Endodermal cell (in vitro differentiated cells): ENCODE measurements at regions not wholly inside any gene's neighbourhood (a gene's known extent, or its start where the extent isn't known, plus 50 kb on each side); places are given as distances from the start of the nearest gene placed in this dataset.

Source experiments
- DNase-seq: peaks from one replicate; pipeline ENCODE4 v3.0.0-alpha.2; 2017
- H3K27ac ChIP-seq: 2 replicates; pipeline ENCODE4 v1.5.1; 2013; ENCODE audit warnings: mild to moderate bottlenecking, low read depth, low read length, moderate library complexity
- H3K27me3 ChIP-seq: 2 replicates; pipeline ENCODE4 v1.6.1; 2013; ENCODE audit warnings: mild to moderate bottlenecking, low read length, moderate library complexity; ENCODE audit not compliant: insufficient read depth, control insufficient read depth, poor library complexity, severe bottlenecking
- H3K36me3 ChIP-seq: 2 replicates; pipeline ENCODE4 v1.7.0; 2013; ENCODE audit warnings: mild to moderate bottlenecking, low read length, moderate library complexity; ENCODE audit not compliant: control insufficient read depth, insufficient read depth
- H3K4me1 ChIP-seq: one replicate; pipeline ENCODE4 v1.7.0; 2013; ENCODE audit warnings: low read length; ENCODE audit not compliant: control insufficient read depth, insufficient read depth
- H3K4me3 ChIP-seq: 2 replicates; pipeline ENCODE4 v1.5.1; 2013; ENCODE audit warnings: mild to moderate bottlenecking, low read length, moderate library complexity
- H3K9ac ChIP-seq: 2 replicates; pipeline ENCODE4 v1.6.1; 2013; ENCODE audit warnings: mild to moderate bottlenecking, low read length, moderate library complexity; ENCODE audit not compliant: poor library complexity, severe bottlenecking; ENCODE audit errors: extremely low read depth
- H3K9me3 ChIP-seq: 2 replicates; pipeline ENCODE4 v1.6.1; 2013; ENCODE audit warnings: mild to moderate bottlenecking, low read length, moderate library complexity; ENCODE audit not compliant: control insufficient read depth
- H3K27ac Mint-ChIP-seq: 2 replicates; pipeline ENCODE4 v1.8.0; 2020; ENCODE audit warnings: mixed read lengths
- H3K27me3 Mint-ChIP-seq: 2 replicates; pipeline ENCODE4 v1.8.0; 2021; ENCODE audit warnings: mild to moderate bottlenecking, mixed read lengths; ENCODE audit not compliant: insufficient read depth
- H3K36me3 Mint-ChIP-seq: 2 replicates; pipeline ENCODE4 v1.8.0; 2020; ENCODE audit warnings: low read depth, mixed read lengths
- H3K4me1 Mint-ChIP-seq: 2 replicates; pipeline ENCODE4 v1.8.0; 2020; ENCODE audit warnings: mixed read lengths
- H3K4me3 Mint-ChIP-seq: 2 replicates; pipeline ENCODE4 v1.8.0; 2020; ENCODE audit warnings: mild to moderate bottlenecking, moderate library complexity, mixed read lengths
- H3K9me3 Mint-ChIP-seq: 2 replicates; pipeline ENCODE4 v1.8.0; 2020; ENCODE audit warnings: mild to moderate bottlenecking, mixed read lengths
- CTCF ChIP-seq: fragments of 200-600 bp; sonication (generic); conservative IDR thresholded peaks from 2 replicates; pipeline ENCODE4 v1.5.0; 2021; ENCODE audit warnings: antibody characterized with exemption, mild to moderate bottlenecking
- WGBS, 2 experiments: methylation state at CpG; one replicate each; pipeline versions ENCODE4 v1.1.5 to v1.1.7; 2013; ENCODE audit warnings: missing lambda C conversion rate in 2 of 2, mixed read lengths in 1 of 2; ENCODE audit not compliant: insufficient coverage in 1 of 2, insufficient read length in 1 of 2; 5-methylcytosine and 5-hydroxymethylcytosine counted together

- Mint-ChIP-seq H3K27ac (no peak overlapping the region), H3K9me3 (peaks cover 100% of the 10 kb centered on the region), H3K4me3 (no peak overlapping the region), H3K4me1 (no peaks in the 10 kb centered on the region), H3K36me3 (peaks cover 2% of the 10 kb centered on the region), H3K27me3 (no peaks in the 10 kb centered on the region)
- TF ChIP-seq CTCF = no peak
- no peak for DNase-seq
- Histone ChIP-seq H3K27me3 (no peaks in the 10 kb centered on the region), H3K9me3 (no peaks in the 10 kb centered on the region), H3K9ac (no peak overlapping the region), H3K36me3 (no peaks in the 10 kb centered on the region), H3K4me1 (no peaks in the 10 kb centered on the region), H3K27ac (no peak overlapping the region), H3K4me3 (no peak overlapping the region)
- 79 to 83% methylated on average over 31 to 39 of the region's 39 CpGs for WGBS, 2 experiments
These were observed 334.1 kb downstream of the ALG10 start for GRCh38 chr12:34356233-34356987.

GRCh38 chr12:34357791-34358190 is 335.5 kb downstream of the ALG10 start:
- DNase-seq = no peak
- no peaks in the 10 kb centered on the region for H3K9me3 ChIP-seq
- H3K4me3 Mint-ChIP-seq = no peak overlapping the region
- H3K27me3 Mint-ChIP-seq = no peaks in the 10 kb centered on the region
- H3K4me1 ChIP-seq = no peaks in the 10 kb centered on the region
- no peak overlapping the region for H3K4me3 ChIP-seq
- peaks cover 2% of the 10 kb centered on the region for H3K36me3 Mint-ChIP-seq
- no peak overlapping the region for H3K27ac Mint-ChIP-seq
- 70 to 79% methylated on average over 15 to 20 of the region's 20 CpGs for WGBS, 2 experiments
- TF ChIP-seq CTCF = no peak
- H3K27ac ChIP-seq = no peak overlapping the region
- H3K4me1 Mint-ChIP-seq = no peaks in the 10 kb centered on the region
- H3K9ac ChIP-seq = no peak overlapping the region
- H3K36me3 ChIP-seq = no peaks in the 10 kb centered on the region
- H3K27me3 ChIP-seq = no peaks in the 10 kb centered on the region
- H3K9me3 Mint-ChIP-seq = peaks cover 99% of the 10 kb centered on the region

GRCh38 chr12:34358198-34358597 is 335.9 kb downstream of the ALG10 start:
- Histone ChIP-seq H3K4me1 (no peaks in the 10 kb centered on the region), H3K27ac (no peak overlapping the region), H3K9me3 (no peaks in the 10 kb centered on the region), H3K27me3 (no peaks in the 10 kb centered on the region), H3K9ac (no peak overlapping the region), H3K36me3 (no peaks in the 10 kb centered on the region), H3K4me3 (no peak overlapping the region)
- H3K36me3 Mint-ChIP-seq = peaks cover 2% of the 10 kb centered on the region
- no peaks in the 10 kb centered on the region for H3K4me1 Mint-ChIP-seq
- no peak overlapping the region for H3K4me3 Mint-ChIP-seq
- H3K27me3 Mint-ChIP-seq = no peaks in the 10 kb centered on the region
- 73 to 80% methylated on average over 14 to 18 of the region's 18 CpGs for WGBS, 2 experiments
- no peak for DNase-seq
- H3K9me3 Mint-ChIP-seq = peaks cover 99% of the 10 kb centered on the region
- TF ChIP-seq CTCF = no peak
- no peak overlapping the region for H3K27ac Mint-ChIP-seq
